GM19438 (cell line): ENCODE measurements at regions not wholly inside any gene's neighbourhood (a gene's known extent, or its start where the extent isn't known, plus 50 kb on each side); places are given as distances from the start of the nearest gene placed in this dataset.

ENCODE experiments used
- ATAC-seq: cut with Tn5 transposase; IDR thresholded peaks from one replicate; pipeline ENCODE4 v1.9.1; 2021; ENCODE audit warnings: low read depth; ENCODE audit not compliant: unreplicated experiment

DNA sequence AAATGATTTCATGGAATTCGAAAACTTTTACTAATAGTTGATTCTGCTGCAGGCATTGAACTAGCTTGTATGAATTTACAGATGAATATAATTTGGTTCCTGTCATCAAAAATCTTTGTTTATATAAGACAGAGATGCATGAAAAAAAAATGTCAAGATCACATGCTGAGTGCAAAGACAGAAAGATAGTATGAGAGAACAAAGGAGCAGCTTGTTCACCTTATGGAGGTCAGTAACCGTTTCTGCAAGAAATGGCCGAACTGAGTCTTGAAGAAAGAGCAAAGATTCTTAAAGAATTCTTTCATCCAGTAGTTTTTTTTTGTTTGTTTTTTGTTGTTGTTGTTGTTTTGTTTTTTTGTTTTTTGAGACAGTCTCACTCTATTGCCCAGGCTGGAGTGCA is 450.6 kb downstream of the TUSC7 start:
- ATAC-seq: no peak

DNA sequence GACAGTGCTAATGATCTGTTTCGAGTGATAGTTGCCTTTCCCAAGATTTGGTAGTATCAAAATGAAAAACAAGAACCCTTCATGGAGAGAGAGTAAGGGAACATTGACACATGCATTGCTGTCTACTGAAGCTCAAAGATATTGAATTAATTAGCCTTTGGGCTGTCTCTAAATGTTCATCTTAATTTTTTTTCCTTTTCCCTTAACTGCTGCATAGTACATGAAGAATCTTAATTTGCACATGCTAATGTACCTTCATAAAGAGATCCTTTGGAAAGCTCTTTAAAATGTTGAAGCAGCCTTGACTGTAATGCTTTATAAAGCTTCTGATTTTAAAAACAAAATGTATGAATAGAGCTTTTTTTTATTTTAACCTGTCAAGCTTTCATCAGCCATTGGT is 452.2 kb downstream of the TUSC7 start:
- no peak for ATAC-seq

DNA sequence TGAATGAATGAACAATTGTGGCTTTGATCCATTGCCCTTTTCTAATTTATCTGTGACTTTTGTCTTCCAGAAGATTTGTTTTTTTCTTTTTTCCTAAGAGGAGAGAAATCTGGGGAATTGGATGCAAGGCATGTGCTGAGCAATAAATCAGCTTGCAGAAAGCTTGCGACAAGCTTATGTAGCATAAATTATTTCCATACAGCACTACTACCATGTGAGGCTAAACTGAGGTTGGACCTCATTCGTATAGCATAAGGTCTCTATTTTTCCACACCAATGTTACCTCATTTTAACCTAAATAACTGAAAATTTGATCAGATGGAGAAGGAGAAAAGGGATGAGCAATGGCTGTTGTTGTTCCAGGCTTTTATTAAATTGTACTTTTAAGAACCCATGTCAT is 455.6 kb downstream of the TUSC7 start:
- ATAC-seq: no peak

DNA sequence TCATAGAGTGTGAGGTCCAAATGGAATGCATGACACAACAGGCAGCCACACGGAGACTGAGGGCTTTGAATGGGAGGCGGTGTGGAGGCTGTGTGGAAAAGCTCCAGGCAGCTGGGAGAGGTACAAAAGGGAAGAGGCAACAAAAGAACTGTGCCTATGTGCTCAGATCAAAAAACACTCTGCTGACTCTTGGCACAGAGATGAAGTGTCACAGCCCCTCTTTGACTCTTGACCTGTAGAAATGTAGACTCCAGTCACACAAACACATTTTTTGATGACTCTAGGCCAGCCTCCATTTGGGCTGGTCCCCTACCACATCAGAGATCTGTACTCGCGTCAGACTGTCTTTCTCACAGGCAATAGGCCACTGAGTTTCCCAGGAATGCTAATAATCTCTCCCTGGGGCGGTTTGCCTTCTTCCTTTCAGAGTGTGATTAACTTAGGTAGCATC is 456.0 kb downstream of the TUSC7 start:
- no peak for ATAC-seq

DNA sequence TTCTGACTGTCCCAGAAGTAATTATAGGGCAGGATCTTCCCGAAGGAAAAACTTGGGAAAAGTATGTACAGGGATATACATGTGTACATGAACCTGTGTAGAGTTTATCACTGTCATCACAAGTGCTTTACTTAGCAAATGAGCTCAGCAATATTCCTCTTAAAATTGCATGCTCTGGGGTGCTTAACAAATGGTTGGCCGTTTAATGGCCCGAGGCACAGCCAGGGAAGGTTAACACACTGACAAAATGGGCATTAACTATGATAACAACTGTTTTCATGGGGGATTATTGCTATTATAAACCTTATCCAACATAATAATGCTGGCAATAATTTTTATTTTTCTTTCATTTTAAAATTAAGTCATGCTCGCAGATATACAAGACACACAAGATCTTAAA is 459.3 kb downstream of the TUSC7 start:
- ATAC-seq: no peak

DNA sequence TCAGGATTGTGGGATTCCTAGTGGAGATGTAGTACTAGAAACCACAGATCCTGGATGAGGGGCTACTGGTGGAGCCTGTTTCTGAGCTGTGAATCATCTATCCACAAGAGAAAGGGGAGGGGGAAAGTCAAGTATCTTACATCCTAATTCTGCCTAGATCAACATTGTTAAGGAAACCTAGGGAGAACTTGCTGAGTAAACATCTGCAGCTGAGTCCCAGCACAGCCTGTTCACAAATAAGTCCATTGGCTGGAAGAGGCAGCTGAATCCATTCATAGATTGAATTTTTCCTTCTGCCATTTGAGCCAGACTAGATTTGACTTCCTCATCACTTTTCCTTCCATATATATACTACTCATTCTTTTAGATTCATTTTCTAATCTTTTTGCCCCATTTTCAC is 460.5 kb downstream of the TUSC7 start:
- ATAC-seq: no peak

DNA sequence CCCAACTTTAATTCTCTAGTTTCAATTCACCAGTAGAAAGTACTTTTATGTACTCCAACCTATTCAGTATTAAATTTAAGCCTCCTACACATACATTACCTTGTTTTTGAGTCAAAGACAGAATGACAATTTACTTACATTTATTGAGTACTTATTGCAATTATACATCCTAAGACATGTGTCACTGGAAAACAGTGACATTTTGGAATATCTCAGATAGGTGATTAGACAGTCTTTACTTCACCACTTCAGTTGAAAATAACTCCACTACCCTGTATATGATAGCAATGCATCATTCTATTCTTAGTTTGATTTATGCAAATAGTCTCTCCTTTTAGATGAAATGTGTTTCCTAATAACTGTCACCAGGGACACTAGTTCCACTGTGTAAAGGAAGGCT is 461.5 kb downstream of the TUSC7 start:
- ATAC-seq: no peak

DNA sequence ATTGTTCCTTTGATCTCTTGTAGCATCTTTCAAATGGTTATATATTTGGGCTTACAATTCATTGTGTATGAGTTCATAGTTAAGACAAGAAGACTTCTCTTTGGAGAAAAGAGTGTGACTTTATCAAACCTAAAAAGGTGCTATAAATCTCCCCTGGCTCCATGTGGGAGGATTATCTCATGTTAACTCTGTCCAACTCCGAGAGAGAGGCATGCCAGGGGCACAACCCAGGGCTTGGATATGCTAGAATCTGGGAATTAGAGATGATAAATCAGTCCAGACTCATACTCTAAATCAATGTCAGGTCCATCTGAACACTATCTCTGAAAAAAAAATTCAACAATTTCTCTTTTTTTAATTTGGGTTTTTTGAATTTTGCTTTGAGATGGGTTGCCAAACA is 462.8 kb downstream of the TUSC7 start:
- ATAC-seq: no peak

DNA sequence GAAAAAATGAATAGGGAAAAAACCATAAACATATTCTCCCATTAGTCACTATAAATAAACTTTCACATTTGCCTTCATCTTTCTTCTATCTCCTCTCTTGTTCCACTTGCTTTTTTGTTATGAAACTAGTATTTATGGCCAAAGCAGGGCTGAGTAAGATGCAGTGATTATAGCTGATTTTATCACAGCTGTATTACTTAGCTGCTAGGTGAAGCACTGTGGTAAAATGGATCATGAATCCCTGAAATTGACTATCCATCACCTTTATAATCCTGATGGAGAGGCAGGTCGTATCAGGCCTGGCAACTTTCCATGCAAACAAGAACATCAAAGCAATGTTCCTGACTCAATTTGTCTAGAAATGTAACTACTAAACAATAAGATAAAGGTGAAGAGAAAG is 471.6 kb downstream of the TUSC7 start:
- ATAC-seq: no peak

DNA sequence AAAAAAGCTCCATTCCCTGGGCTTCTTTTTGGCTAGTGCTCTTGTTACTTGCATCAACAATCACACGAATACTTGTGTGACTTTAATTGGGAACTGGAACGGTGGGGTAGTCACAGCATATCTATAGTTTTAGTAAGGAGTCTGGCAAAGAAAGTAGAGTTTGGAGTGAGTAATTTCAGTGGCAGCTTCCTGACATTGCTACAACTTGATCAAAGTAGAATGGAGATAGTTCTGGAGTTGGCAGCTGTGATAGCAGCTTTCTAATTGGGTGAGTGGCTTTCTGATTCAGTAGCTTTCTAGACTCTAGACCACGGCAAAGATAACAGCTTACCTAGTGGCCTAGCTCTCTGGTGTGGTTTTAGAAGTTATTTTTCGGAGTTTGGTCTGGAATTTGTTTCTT is 475.0 kb downstream of the TUSC7 start:
- no peak for ATAC-seq

DNA sequence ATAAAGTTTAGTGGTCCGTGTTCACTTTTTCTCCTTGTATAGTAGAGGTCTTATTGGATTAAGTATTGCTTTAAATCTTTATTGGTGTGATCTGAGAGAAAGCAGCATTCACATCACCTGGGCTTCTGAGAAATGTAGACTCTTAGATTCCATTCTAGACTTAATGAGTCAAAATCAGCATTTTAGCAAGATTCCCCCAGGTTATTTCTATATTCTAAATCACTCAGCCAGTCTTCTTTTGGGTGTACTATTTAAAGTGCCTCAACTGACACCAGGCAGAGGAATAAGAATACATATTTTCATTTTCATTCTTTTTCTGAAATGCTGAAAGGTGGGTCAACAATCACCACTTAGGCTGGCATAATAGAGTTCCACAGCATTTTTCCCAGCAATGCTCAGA is 481.7 kb downstream of the TUSC7 start:
- ATAC-seq: no peak

DNA sequence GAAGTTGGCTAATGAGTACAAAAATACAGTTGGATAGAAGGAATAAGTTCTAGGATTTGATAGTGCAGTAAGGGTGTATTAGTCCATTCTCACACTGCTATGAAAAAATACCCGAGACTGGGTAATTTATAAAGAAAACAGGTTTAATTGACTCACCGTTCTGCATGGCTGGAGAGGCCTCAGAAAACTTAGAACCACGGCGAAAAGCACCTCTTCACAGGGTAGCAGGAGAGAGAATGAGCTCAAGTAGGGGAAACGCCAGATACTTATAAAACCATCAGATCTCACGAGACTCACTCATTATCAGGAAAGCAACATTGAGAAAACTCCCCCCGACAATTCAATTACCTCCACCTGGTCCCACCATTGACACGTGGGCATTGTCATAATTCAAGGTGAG is 483.3 kb downstream of the TUSC7 start:
- ATAC-seq: no peak

DNA sequence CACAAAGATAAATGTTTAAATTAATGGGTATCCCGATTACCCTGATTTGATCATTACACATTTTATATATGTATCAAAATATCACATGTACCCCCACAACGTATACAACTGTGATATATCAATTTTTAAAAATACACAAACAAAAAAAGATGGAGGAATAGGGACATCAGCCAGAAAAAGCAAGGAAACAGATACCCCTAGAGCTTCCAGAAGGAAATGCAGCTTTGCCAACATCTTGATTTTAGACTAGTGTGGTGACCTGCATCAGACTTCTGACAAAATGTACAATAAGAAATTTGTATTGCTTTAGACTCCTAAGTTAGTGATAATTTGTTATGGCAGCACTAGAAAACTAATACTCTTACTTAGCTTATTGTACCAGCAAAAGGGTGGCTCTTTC is 483.8 kb downstream of the TUSC7 start:
- ATAC-seq: no peak

DNA sequence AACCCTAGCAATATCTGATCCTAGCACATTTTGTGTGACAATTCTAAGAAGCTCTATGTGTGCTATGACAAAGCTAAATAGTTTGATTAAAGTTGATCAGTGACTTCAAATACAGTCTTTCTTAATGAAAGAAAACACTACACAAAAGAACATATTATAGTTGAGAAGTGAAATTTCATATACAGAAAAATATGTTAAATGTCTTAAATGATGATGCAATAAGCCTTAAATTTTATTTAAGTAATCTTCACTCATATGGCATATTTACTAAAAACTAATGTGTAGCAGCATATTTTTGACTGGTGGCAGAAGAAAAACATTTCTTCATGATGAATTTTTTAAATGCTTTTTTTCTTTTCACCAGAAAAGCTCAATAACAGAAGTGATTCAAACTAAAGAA is 485.5 kb downstream of the TUSC7 start:
- ATAC-seq: no peak

DNA sequence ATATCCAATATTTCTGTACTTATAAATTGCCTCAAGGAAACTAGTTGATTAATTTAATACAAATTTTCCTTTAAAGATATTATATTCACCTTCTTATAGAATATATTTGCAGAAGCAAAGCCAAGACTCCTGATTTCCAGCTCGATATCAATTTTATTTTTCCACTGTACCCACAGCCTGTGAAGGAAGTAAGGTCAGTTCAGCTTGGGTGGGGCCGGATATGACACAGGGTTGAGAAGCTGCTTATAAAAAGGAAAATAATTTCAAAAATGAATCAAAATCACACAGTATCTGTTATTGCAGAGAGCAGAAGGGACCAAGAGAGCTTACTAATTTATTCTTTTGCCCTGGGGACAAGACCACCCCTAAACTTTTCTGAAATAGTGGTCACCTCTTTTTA is 491.4 kb downstream of the TUSC7 start:
- no peak for ATAC-seq

DNA sequence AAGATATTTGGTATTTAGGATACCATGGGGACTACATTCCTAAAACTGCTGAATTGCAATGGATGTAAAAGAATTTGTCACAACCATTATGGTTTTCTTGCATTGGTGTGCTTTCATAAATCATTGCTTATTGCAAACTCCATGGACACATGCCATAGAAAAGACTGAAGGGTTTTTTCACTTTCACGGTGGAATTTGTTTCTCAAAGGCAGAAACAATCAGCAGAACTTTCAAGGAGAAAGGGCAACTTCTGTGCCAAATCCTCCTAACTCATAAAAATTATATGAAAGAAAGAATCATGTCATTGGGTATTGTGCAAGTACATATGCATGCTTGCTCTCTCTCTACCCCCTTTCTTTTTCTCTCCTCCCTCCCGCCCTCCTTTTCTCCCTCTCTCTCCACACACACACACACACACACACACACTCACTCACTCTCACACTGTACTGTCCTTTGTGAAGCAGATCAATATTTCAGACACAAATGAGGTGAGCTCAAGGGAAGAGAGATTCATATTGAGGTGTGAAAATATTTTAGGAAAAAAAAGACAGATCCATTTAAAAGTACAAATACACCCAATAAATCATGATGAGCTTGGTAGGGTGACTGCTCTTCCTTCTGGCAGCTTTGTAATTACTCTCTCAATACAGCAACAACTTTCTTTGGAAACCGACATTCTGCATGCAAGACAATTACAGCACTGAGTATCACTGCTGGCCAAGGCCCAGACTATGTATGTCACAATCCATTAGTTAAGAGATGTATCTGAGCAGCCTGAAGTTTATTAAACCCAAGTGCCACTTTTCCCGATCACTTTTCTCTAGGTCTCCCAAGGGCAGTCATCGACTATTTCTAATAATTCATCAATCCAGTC is 492.6 kb downstream of the TUSC7 start:
- ATAC-seq: no peak

DNA sequence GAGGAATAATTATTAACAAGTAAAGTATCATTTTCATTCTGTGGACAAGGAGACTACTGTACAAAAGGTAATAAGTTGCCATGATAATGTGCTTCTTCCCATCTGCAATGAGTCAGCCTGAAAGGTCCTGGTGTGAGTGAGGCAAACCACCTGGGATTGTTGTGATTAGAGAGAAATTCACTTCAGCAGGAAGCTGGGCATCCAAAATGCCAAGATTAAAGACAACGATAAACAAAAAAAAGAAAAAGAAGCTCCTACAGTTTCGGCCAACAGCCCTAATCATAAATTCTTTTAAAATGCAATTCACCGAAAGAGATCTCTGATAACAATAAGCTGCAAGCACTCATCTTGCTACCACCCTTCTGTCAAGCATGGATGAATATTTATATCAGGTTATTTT is 507.8 kb downstream of the TUSC7 start:
- ATAC-seq: no peak

DNA sequence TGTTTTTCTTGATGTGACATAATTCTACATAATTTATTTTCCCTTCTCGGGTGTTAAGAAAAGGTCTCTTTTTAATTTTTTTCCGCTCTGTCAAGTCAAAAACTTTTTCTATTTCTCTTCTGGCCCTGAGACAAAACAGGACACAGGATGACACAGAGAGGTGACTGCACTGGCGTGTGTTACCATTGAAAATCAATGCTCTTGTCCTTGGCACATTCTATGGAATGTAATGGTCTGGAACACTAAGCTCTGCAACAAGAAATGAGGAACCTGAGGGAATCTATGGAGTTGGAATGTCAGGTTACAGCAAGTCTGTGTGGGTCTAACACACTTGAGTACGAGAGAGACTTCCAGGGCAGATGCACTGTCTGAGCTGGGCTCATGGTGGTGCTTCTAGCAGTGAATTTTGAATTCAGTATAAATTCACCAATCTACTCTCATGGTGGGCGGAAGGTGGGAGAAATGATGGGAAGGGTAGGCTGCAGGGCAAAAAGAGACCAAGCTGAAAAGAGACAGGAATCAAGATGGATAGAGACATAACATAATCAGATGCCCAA is 508.3 kb downstream of the TUSC7 start:
- ATAC-seq: no peak

DNA sequence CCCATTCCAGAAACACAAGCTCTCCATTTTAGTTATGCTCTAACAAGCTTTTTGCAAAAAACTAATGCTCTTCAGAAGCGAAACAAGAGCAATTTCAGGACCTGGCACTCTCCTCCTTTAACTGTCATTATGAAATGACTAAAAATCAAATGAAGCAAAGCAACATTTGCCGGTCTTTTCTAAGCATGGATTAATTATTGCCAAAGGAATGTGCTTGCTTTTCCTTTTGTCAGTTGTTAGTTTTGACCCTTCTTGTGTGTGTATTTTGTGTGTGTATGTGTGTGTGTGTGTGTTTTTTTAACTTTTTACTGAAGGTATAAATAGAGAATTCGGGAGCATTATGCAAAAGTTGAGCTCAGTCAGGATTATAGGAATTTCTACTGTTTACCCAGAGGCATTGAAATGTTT is 509.1 kb downstream of the TUSC7 start:
- ATAC-seq: no peak

DNA sequence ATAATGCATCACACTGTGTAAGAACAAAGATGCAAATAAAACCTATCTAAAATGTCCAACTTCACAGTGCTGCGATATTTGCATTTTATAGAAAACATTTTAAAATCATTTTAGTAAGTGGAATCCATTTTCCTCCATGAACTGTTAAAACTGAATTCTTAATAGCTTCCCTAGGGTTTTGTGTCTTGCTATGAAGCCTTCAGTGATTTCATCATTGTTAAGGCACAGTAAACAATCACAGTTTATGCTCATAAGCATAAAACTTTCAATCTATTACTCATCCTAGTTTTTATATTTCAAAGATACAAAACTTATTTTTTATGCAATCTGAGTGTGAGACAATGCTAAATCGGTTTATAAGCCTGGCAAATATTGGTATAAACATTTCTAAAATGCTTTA is 509.7 kb downstream of the TUSC7 start:
- no peak for ATAC-seq

DNA sequence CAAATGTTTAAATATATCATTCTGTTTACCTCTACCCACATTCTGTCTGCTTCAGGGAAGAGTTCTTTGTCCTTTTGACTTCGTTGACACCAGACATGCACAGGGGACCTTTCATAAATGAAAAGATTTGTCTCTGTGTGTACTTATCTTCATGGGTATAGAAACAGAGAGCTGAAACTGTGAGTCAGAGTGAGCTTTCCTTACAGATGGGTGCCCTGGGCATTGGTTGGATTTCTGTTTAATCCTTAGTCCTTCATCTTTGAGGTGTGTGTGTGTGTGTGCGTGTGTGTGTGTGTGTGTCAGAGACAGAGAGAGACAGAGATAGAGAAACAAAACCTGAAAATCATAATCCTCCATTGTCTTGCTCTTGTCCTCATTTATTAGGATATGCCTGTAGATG is 517.4 kb downstream of the TUSC7 start:
- no peak for ATAC-seq

DNA sequence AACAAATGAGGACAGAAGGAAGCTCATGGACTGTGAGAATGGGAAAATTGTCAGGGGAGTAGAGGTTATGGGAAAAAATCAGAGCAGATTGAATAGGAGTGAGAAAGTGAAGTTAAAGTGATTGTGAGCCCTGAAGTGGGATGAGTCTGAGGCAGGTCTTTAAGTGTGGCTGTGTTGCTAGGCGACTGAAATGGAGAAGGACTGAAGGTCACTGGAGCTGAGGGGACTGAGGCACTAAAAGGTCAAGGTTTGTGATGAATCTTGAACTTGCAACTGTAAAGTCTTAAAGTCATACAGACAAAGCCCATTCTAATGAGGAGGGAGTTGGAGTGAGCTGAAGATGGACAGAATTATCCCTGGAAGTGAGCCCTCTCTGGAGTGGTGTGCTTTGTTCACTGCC is 518.9 kb downstream of the TUSC7 start:
- ATAC-seq: no peak
